Glutamatergic neuron (in vitro differentiated cells): ENCODE measurements at regions not wholly inside any gene's neighbourhood (a gene's known extent, or its start where the extent isn't known, plus 50 kb on each side); places are given as distances from the start of the nearest gene placed in this dataset.

Experiments used
- DNase-seq: peaks from one replicate; pipeline ENCODE4 v3.0.0; 2022
- H3K27ac Mint-ChIP-seq: one replicate; pipeline ENCODE4 v1.8.0; 2020; ENCODE audit warnings: mild to moderate bottlenecking, mixed read lengths, inconsistent platforms; ENCODE audit not compliant: unreplicated experiment
- H3K27me3 Mint-ChIP-seq: one replicate; pipeline ENCODE4 v1.8.0; 2020; ENCODE audit warnings: mild to moderate bottlenecking, moderate library complexity, mixed read lengths, inconsistent platforms; ENCODE audit not compliant: unreplicated experiment
- H3K36me3 Mint-ChIP-seq: one replicate; pipeline ENCODE4 v1.8.0; 2020; ENCODE audit warnings: mild to moderate bottlenecking, mixed read lengths, inconsistent platforms; ENCODE audit not compliant: unreplicated experiment
- H3K4me1 Mint-ChIP-seq: one replicate; pipeline ENCODE4 v1.8.0; 2020; ENCODE audit warnings: mild to moderate bottlenecking, low read depth, mixed read lengths, inconsistent platforms; ENCODE audit not compliant: unreplicated experiment
- H3K4me3 Mint-ChIP-seq: one replicate; pipeline ENCODE4 v1.8.0; 2020; ENCODE audit warnings: mild to moderate bottlenecking, mixed read lengths, inconsistent platforms; ENCODE audit not compliant: unreplicated experiment
- H3K9me3 Mint-ChIP-seq: one replicate; pipeline ENCODE4 v1.8.0; 2020; ENCODE audit warnings: mild to moderate bottlenecking, moderate library complexity, mixed read lengths, inconsistent platforms; ENCODE audit not compliant: unreplicated experiment
- TF ChIP-seq, protein P1 (sequence below): fragments of 200-600 bp; sonication (generic); IDR thresholded peaks from one replicate; pipeline ENCODE4 v1.5.0; 2021; ENCODE audit not compliant: partially characterized antibody, unreplicated experiment

DNA sequence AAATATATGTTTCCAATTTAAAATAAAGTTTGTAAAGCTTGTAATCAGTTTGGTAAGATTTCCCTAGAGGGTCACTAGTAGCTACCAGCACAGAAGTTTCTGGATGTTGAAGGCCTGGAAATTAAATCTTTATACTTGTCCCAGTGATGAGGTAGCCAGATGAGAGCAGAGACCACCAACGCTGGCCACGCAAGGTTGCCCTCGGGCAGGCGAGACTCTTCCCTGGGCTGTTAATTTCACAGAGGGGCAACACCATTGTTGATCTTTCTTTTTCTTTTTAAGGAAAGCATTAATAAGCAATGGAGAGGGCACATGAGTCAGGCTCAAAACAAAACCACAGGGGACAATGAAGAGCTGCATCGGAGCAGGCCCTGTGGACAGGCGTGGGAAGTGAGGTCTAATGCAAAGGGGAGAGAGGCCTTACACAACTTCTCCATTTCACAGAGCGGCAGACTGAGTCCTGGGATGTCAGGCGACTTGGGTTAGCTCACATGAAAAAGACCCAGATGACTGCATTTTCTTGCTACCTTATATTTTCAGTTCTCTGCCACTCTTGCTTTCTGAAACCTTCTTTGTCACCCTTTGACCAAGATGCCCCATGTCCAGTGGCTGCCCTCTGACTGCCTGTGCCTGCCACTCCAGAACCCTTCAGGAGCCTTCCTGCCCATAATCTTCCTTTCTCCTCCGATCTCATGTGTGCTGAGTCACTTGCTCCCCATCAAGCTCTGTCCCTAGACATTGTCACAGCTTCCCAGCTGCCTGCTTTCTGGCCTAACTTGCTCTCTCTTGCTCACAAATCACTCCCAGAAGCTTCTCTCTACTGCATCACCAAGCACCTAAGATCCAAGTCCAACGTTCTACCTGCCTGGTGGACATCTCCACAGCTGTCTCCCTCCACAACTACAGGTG, 107.7 kb upstream of the CDYL start:
- DNase-seq: no peak
- Mint-ChIP-seq H3K4me1 (peaks cover 24% of the 10 kb centered on the region), H3K27me3 (peaks cover 5% of the 10 kb centered on the region), H3K36me3 (peaks cover 4% of the 10 kb centered on the region), H3K4me3 (no peak overlapping the region), H3K9me3 (peaks cover 9% of the 10 kb centered on the region), H3K27ac (no peak overlapping the region)
- TF ChIP-seq, protein P1, sequence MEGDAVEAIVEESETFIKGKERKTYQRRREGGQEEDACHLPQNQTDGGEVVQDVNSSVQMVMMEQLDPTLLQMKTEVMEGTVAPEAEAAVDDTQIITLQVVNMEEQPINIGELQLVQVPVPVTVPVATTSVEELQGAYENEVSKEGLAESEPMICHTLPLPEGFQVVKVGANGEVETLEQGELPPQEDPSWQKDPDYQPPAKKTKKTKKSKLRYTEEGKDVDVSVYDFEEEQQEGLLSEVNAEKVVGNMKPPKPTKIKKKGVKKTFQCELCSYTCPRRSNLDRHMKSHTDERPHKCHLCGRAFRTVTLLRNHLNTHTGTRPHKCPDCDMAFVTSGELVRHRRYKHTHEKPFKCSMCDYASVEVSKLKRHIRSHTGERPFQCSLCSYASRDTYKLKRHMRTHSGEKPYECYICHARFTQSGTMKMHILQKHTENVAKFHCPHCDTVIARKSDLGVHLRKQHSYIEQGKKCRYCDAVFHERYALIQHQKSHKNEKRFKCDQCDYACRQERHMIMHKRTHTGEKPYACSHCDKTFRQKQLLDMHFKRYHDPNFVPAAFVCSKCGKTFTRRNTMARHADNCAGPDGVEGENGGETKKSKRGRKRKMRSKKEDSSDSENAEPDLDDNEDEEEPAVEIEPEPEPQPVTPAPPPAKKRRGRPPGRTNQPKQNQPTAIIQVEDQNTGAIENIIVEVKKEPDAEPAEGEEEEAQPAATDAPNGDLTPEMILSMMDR: no peak

DNA sequence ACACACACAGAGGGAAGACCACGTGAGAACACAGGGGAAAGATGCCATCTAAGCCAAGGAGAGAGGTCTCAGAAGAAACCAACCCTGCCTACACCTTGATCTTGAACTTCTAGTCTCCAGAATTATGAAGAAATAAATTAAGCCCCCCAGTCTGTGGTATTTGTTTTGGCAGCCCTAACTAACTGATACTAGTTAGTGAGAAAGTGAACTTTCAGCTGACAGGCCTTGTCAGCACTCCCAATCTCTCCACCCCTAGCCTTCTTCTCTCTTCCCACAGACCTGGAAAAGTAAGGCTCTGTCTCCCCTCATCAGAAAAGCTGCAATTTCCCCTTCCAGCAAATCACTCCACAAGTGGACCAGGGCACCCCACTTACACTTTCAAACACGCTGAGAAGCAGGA, 108.6 kb upstream of the CDYL start:
- peaks cover 24% of the 10 kb centered on the region for H3K4me1 Mint-ChIP-seq
- H3K4me3 Mint-ChIP-seq: no peak overlapping the region

DNA sequence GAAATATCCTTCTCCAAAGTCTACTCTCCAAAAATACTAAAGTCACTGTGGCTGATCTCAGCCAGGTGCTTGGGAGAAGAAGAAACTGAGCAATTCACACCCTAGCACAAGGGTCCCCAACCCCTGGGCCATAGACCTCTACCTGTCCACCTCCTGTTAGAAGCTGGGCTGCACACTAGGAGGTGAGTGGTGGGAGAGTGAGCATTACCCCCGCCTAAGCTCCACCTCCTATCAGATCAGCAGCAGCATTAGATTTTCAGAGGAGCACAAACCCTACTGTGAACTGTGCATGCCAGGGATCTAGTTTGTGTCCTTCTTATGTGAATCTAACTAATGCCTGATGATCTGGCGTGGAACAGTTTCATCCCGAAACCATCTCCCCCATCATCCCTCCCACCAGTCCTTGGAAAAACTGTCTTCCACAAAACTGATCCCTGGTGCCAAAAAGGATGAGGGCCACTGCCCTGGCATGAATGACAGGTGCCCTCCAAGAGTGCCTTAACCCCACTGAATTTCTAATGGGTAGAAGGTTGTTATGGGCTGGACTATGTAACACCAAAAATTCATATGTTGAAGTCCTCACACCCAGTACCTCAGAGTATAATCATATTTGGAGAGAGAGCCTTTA, 109.2 kb upstream of the CDYL start:
- H3K4me1 Mint-ChIP-seq: peaks cover 25% of the 10 kb centered on the region
- H3K9me3 Mint-ChIP-seq: peaks cover 8% of the 10 kb centered on the region
- H3K27me3 Mint-ChIP-seq: peaks cover 5% of the 10 kb centered on the region
- H3K36me3 Mint-ChIP-seq: peaks cover 4% of the 10 kb centered on the region
- H3K27ac Mint-ChIP-seq: no peak overlapping the region
- no peak for DNase-seq
- no peak overlapping the region for H3K4me3 Mint-ChIP-seq
- TF ChIP-seq, protein P1: no peak

More for the DNA sequence above, 108.6 kb upstream of the CDYL start:
- Mint-ChIP-seq H3K9me3 (peaks cover 10% of the 10 kb centered on the region), H3K36me3 (peaks cover 4% of the 10 kb centered on the region), H3K27ac (no peak overlapping the region), H3K27me3 (peaks cover 5% of the 10 kb centered on the region)
- no peak for DNase-seq
- TF ChIP-seq, protein P1: no peak

DNA sequence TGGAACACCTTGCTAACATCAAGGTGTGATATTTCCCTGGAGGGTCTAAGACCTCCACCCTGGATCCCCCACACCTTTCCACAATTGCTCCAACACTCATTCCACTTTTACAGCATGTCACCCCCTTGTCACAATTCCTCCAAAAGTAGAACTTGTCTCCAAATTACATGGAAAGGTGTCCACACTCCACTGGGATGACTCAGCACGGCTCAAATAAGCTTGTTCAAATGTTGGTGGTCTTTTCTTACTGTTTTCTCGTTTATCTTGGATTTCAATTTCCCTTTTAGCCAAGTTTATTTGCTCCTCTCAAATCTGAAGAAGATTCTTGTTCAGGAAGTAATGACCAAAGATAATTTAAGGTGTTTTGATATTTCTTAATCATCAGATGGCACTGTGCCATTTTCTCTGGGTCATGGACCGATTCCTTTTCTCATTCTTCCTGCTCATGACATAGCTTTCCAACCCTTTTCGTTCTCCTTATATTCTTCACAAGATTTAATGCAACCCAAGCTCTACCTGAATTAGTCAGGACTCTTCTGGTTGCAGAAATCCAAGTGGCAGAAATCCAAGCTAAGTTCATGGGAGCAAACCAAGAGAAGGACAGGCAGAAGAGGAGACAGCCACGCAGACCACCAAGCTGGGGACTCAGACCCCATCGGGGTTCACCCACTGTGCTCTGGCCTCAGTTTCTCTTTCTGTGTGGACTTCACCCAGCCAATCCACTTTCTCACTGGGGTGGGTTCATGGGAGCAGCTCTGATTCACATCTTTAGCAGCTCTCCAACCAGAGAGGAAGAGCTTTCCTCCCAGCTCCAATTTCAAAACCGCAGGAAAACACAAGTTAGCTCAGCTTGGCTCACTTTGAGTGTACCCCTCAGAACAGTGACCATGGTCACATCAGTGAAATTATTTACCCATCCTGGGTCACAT, 110.5 kb upstream of the CDYL start:
- no peak overlapping the region for H3K4me3 Mint-ChIP-seq
- peaks cover 4% of the 10 kb centered on the region for H3K36me3 Mint-ChIP-seq
- H3K27me3 Mint-ChIP-seq: peaks cover 5% of the 10 kb centered on the region
- H3K4me1 Mint-ChIP-seq: peaks cover 25% of the 10 kb centered on the region
- no peak for DNase-seq
- H3K9me3 Mint-ChIP-seq: peaks cover 7% of the 10 kb centered on the region
- TF ChIP-seq, protein P1: no peak
- peak overlapping the region; percentile 14 for H3K27ac Mint-ChIP-seq
